GM21381 (cell line): ENCODE measurements at regions not wholly inside any gene's neighbourhood (a gene's known extent, or its start where the extent isn't known, plus 50 kb on each side); places are given as distances from the start of the nearest gene placed in this dataset.

Experiments
- ATAC-seq: cut with Tn5 transposase; IDR thresholded peaks from one replicate; pipeline ENCODE4 v1.9.1; 2021; ENCODE audit warnings: mild to moderate bottlenecking, moderate library complexity; ENCODE audit not compliant: unreplicated experiment

DNA sequence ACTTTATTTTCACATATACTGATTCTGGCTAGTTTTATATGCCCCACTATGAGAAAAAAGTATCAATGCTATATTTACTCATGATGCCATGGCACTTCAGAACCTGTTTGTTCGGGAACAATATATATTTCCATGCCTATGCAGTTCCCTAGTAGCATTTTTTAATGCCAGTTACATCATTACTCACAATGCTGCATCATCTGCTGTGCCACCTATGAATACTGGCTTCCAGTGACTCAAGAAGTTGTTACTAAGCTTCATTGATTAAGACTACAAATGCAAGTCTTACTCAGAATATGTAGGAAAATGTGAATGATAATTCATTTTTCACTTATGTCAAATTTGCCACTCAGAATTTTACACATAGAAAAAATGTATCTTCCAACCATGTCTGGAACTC, 97.9 kb downstream of the MAFB start:
- no peak for ATAC-seq

- ATAC-seq: no peak
Observed at GRCh38 chr20:40589581-40589980, 99.5 kb downstream of the MAFB start.

- ATAC-seq: no peak
Observed at GRCh38 chr20:40588891-40589290, 100.1 kb downstream of the MAFB start.

GRCh38 chr20:40587038-40587437, 102.0 kb downstream of the MAFB start:
- ATAC-seq: no peak

DNA sequence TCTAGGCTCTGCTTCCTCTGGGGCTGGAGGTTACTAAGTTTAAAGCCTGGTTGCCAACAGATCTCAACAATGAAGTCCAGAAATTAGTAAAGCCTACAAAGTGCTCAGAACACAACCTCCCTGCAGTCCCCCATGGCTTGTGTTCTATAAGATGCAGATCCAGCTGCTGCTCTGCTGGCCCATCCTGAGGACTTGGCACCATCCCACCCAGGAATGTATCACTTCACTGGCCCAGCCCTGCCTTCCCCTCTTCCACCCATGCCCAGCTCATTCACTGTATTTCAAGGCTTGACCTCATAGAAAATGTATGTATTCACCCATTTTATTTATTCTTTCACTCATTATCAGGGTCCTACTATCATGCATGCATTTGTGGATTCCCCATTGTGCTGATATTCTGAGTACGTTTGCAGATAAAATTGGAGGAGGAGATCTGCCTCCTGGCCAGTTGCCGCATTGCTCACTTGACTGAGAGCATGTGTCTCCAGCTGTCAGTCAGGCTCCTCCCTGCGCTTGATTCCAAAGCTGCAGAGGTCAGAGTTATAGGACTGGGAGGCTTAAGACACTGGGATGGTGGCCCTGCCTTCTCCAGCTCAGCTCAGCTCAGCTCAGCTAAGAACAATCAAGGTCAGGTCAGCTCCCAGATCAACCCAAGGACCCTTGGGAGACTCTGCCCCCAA, 104.8 kb downstream of the MAFB start:
- no peak for ATAC-seq

GRCh38 chr20:40583636-40584035, 105.4 kb downstream of the MAFB start:
- ATAC-seq: no peak

- ATAC-seq: no peak
Observed at GRCh38 chr20:40583205-40583604, 105.8 kb downstream of the MAFB start.

DNA sequence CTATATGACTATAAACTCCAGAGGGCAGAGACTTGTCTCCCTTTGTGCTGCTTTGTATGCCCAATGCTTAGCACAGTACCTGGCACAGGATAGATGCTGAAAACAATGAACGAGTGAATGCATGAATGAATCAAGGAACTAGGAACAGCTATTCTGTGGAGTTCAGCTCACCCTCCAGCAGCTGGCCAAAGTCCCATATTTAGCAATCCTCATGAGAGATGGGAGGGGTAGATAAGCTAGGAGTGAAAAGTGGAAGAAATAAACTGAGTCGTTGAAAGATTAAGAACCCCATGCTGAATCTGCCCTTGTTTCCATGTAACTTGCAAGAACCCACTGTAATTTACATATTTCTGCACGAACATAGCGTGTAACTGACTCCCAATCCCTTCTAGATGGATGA, 106.5 kb downstream of the MAFB start:
- no peak for ATAC-seq

- no peak for ATAC-seq
Observed at GRCh38 chr20:40579701-40580100, 109.3 kb downstream of the MAFB start.

DNA sequence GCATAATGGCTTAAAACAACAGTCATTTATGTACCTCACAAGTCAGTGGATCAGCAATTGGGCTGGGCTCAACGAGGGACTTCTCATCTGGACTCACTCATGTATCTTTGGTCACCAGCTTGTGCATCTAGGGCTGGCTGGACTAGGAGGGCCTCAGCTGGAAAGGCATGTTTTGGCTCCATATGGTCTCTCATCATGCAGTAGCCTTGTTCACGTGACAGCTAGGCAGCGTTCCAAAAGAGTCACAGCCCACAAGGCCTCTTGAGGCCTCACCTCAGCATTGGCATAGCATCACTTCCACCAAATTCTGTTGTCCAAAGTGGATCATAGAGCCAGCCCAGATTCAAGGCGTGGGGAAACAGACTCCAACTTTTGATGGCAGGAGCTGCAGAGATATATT, 110.1 kb downstream of the MAFB start:
- no peak for ATAC-seq

DNA sequence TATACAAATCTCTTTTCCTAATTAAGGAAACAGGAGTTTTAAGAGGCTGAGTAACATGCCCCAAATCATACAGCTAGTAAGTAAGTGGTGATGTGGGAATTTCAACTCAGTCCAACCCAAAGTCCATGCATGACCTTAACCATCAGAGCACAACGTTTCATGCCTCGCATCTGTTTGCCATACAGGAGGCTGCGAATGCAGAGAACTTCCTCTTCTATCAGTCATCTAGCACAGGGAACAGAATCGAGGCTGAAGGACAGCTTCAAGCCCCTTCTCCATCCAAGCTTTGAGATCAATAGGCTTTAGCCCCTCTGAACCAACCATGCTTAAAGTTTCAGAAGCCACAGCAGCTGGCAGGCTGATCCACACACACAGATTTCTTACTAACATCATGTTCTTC, 113.2 kb downstream of the MAFB start:
- no peak for ATAC-seq

GRCh38 chr20:40572251-40572650, 116.8 kb downstream of the MAFB start:
- ATAC-seq: no peak

- no peak for ATAC-seq
Observed at GRCh38 chr20:40571639-40572038, 117.4 kb downstream of the MAFB start.

DNA sequence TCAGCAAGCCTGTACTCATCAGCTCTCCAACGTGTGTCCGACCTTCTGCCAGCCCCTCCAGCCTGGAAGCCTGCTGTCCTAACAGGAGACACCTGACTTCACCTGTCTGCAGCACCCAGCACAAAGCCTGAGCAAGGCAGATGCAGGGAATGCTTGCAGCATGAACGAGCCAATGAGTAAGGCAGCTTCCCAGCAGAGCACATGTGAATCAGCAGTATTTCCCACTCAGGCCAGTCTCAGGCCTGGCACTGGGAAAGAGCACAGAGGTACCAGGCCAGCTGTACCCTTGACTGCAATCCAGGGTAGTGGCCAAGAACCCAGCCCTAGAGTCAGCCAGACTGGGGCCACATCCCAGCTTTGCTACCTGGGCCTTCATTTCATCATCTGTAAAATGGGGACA, 120.8 kb downstream of the MAFB start:
- no peak for ATAC-seq

- ATAC-seq: no peak
Observed at GRCh38 chr20:40565682-40566040, 123.4 kb downstream of the MAFB start.

DNA sequence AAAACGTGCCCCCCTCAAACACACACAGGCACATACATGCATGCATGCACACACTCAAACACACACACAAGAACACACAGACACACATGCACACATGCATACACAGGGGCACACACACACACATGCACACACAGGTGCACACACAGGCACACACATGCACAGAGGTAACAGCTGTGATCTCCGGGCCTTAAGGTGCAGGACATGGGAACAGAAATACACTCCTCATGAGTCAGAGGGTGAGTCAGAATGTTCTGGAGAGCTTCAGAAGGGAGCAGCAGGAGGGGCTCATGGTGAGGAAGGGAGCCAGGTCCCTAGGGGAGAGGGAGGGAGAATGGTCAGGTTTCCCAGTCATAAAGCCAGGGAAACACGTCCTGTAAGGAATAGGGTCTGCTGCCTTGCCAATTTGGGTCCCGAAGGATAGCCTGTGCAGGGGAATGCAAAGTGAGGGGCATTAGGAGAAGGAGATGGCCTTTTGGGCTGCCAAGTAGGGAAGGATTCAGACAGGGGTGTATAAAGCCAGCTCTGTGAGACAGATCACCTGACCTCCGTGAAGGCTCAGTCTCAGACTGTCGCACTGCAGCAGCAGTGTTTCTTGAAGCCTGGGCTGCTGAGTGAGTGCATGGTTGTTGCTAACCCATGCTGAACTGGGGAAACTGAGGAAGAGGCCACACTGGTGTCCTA, 123.9 kb downstream of the MAFB start:
- ATAC-seq: no peak

DNA sequence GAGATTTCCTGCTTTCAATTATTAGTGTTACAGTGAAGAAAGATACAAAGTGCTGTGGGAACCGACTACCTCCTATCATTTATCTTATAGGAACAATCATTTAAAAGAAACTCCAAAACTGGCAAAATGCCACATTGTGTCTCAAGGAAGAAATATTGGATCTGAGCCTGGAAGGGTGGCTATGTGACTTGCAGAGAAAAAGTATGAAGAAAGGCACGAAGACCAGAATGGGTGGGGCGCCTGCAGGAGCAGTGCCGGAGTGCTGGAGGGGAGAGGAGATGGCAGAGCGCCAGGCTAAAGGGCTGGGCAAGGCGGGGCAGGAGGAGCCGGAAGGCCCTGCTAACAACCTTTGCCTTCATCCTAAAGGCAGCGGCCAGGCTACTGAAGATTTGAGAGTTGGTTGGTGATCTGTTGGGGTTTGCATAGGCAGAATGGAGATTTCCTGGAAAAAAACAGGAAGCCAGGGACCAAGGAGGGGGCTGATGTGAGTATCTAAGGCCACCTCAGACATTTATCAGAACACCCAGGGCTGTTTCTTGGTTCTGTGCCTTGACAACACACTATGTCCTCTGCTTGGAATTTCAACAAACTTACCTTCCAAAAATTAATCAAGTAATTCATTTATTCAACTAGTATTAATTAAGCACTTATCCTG, 125.6 kb downstream of the MAFB start:
- ATAC-seq: no peak

DNA sequence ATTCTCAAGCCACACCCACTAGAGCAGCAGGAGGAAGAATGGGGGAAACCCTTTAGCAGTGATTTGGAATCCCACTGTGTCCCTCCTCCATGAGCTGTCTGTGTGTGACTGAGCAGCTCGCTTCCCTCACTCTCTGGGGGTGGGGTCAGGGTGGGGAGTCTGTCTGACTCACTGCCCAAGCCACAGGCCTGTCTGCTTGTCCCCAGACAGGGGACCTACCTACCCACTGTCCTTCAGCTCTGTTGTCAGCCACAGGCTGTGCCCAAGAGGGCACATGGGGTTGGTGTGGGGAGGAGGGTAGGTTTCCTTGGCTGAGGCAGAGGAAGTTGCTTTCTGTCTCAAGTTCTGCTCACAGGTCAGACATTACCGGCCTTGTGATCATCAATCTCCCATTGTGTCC, 127.0 kb downstream of the MAFB start:
- ATAC-seq: no peak

DNA sequence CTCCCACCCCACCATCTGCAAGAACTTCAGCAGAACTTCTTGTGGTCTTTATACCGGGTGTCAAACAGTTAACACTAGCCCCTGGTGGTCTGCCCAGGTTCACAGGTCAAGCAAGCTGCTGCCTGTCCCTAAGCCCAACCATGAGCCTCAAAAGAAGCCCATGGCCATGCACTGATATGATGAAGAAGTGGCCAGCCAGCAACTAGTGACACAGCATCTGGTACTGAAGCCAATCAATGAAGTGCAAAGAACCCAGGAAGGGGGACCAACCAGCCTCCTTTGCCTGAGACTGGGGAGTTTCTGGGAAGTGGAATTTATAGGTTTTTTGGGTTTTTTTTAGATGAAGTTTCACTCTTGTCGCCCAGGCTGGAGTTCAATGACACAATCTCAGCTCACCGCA, 127.8 kb downstream of the MAFB start:
- no peak for ATAC-seq

- no peak for ATAC-seq
Observed at GRCh38 chr20:40558212-40558611, 130.8 kb downstream of the MAFB start.

DNA sequence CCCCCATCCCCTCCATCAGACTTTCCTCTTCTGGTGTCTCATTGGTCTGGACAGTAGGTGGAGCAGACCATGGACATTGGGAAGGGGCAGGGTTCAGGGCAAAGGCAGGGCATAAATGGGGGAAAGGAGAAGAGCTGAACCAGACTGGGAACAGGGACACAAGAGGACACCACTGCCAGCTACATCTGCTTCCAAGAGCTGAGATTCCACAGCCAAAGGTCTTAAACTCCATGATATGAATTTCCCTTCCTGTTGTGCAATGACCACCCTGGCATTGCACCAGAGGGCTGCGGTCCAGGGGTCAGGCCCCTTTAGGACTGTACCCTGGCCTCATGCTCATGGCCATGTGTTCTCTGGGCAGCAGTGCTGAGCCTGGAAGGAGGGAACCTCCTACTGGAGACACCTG, 137.9 kb downstream of the MAFB start:
- ATAC-seq: no peak

GRCh38 chr20:40547483-40548091, 141.4 kb downstream of the MAFB start:
- no peak for ATAC-seq
